ENCODE measurements at regions not wholly inside any gene's neighbourhood (a gene's known extent, or its start where the extent isn't known, plus 50 kb on each side); places are given as distances from the start of the nearest gene placed in this dataset.

GRCh38 chr1:235008239-235008638, 120.4 kb downstream of the TOMM20 start:
- peak overlapping the region; percentile 51 for H3K4me2 ChIP-seq (ENCODE audit: low read length)
- TF ChIP-seq EZH2phosphoT487 (IDR thresholded peaks at IDR 0.05; ENCODE audit: borderline replicate concordance, low read depth, low read length) (no peak), CTCF (conservative IDR thresholded peaks at IDR 0.05; ENCODE audit: low read length) (no peak)
- H3K36me3 ChIP-seq (ENCODE audit: insufficient read depth, low read length) = peaks cover 8% of the 10 kb centered on the region; the same call in 1 of the 2 replicates
- peak overlapping the region; percentile 87 for H3K27ac ChIP-seq (ENCODE audit: low read depth, low read length, poor library complexity, severe bottlenecking)
- no peaks in the 10 kb centered on the region for H3K79me2 ChIP-seq (ENCODE audit: insufficient read depth, low read depth, low read length)
- H3K9me3 ChIP-seq (ENCODE audit: low read length) = peaks cover 19% of the 10 kb centered on the region; the same call in 1 of the 2 replicates
- CTCF ChIA-PET (ENCODE audit: unreplicated experiment) = interaction anchor here (0.6 to 0.7 kb wide), 2 partner anchors 43 to 94 kb away, joined by 3 read pairs; no protein-coding TSS in a partner anchor
- H4K20me1 ChIP-seq (ENCODE audit: insufficient read depth, low read length) = no peaks in the 10 kb centered on the region
- H2AFZ ChIP-seq (ENCODE audit: low read length) = no peak overlapping the region; the same call in 1 of the 2 replicates
- H3K4me1 ChIP-seq (ENCODE audit: insufficient read depth, low read length, poor library complexity, severe bottlenecking) = peaks cover 99% of the 10 kb centered on the region
- DNase-seq (ENCODE audit: low spot score) = no peak
- POLR2A ChIA-PET = interaction anchor here (0.5 to 3.8 kb wide), 6 partner anchors 9 to 479 kb away, joined by 3 to 19 read pairs (median 4); no protein-coding TSS in a partner anchor
- H3K4me3 ChIP-seq (ENCODE audit: low read depth, low read length, poor library complexity, severe bottlenecking) = no peak overlapping the region
- BruUV-seq (replicated peaks) = no TSS peak
- intact Hi-C loops (cut with micrococcal nuclease; ENCODE audit: unreplicated experiment) = loop anchor here (5.0 kb wide), 1 partner anchor 166 kb away; no protein-coding TSS in a partner anchor
- H3K9me2 ChIP-seq (ENCODE audit: insufficient read depth, low read length) = no peaks in the 10 kb centered on the region

GRCh38 chr1:235006816-235007215, 121.8 kb downstream of the TOMM20 start:
- CTCF ChIA-PET (ENCODE audit: unreplicated experiment) = no interaction called here
- intact Hi-C loops (cut with micrococcal nuclease; ENCODE audit: unreplicated experiment) = loop anchor here (2.0 to 5.0 kb wide), 2 partner anchors 165 to 406 kb away; no protein-coding TSS in a partner anchor
- H3K27ac ChIP-seq (ENCODE audit: low read depth, low read length, poor library complexity, severe bottlenecking) = peak overlapping the region; percentile 87
- H3K4me2 ChIP-seq (ENCODE audit: low read length) = peak overlapping the region; percentile 1; the same call in 1 of the 2 replicates
- no peaks in the 10 kb centered on the region for H4K20me1 ChIP-seq (ENCODE audit: insufficient read depth, low read length)
- TF ChIP-seq EZH2phosphoT487 (IDR thresholded peaks at IDR 0.05; ENCODE audit: borderline replicate concordance, low read depth, low read length) (no peak), CTCF (conservative IDR thresholded peaks at IDR 0.05; ENCODE audit: low read length) (no peak)
- no peak overlapping the region for H3K4me3 ChIP-seq (ENCODE audit: low read depth, low read length, poor library complexity, severe bottlenecking)
- no peak for DNase-seq (ENCODE audit: low spot score)
- POLR2A ChIA-PET = interaction anchor here (1.0 to 3.8 kb wide), 6 partner anchors 10 to 409 kb away, joined by 3 to 19 read pairs (median 4); no protein-coding TSS in a partner anchor
- H3K79me2 ChIP-seq (ENCODE audit: insufficient read depth, low read depth, low read length) = no peaks in the 10 kb centered on the region
- no peaks in the 10 kb centered on the region for H3K9me2 ChIP-seq (ENCODE audit: insufficient read depth, low read length)
- peaks cover 8% of the 10 kb centered on the region; the same call in 1 of the 2 replicates for H3K36me3 ChIP-seq (ENCODE audit: insufficient read depth, low read length)
- H2AFZ ChIP-seq (ENCODE audit: low read length) = peak overlapping the region; percentile 36; the same call in 1 of the 2 replicates
- peaks cover 23% of the 10 kb centered on the region; the same call in 1 of the 2 replicates for H3K9me3 ChIP-seq (ENCODE audit: low read length)
- BruUV-seq (replicated peaks) = no TSS peak
- H3K4me1 ChIP-seq (ENCODE audit: insufficient read depth, low read length, poor library complexity, severe bottlenecking) = peaks cover 95% of the 10 kb centered on the region

Data from OCI-LY7 (cell line).